HG02642 (cell line): ENCODE measurements at regions not wholly inside any gene's neighbourhood (a gene's known extent, or its start where the extent isn't known, plus 50 kb on each side); places are given as distances from the start of the nearest gene placed in this dataset.

Experiments used
- ATAC-seq: cut with Tn5 transposase; IDR thresholded peaks from one replicate; pipeline ENCODE4 v1.9.1; 2021; ENCODE audit warnings: mild to moderate bottlenecking; ENCODE audit not compliant: unreplicated experiment, poor library complexity

GRCh38 chr5:88405783-88406182 is 137.1 kb upstream of the TMEM161B start:
- ATAC-seq = no peak

- no peak for ATAC-seq
Observed at GRCh38 chr5:88404405-88404804, 135.8 kb upstream of the TMEM161B start.

GRCh38 chr5:88401686-88402085 is 133.0 kb upstream of the TMEM161B start:
- ATAC-seq = no peak

- no peak for ATAC-seq
Observed at GRCh38 chr5:88401228-88401627, 132.6 kb upstream of the TMEM161B start.

- no peak for ATAC-seq
Observed at GRCh38 chr5:88399561-88399960, 130.9 kb upstream of the TMEM161B start.

- no peak for ATAC-seq
Observed at GRCh38 chr5:88398316-88398715, 129.7 kb upstream of the TMEM161B start.

GRCh38 chr5:88396751-88397281 is 128.2 kb upstream of the TMEM161B start:
- no peak for ATAC-seq

- no peak for ATAC-seq
Observed at GRCh38 chr5:88396000-88396535, 127.4 kb upstream of the TMEM161B start.

- no peak for ATAC-seq
Observed at GRCh38 chr5:88395264-88395663, 126.6 kb upstream of the TMEM161B start.

GRCh38 chr5:88394536-88395175 is 126.0 kb upstream of the TMEM161B start:
- no peak for ATAC-seq

- no peak for ATAC-seq
Observed at GRCh38 chr5:88393716-88394535, 125.3 kb upstream of the TMEM161B start.

GRCh38 chr5:88393042-88393441 is 124.4 kb upstream of the TMEM161B start:
- ATAC-seq = no peak

GRCh38 chr5:88391991-88392390 is 123.3 kb upstream of the TMEM161B start:
- ATAC-seq = no peak

- ATAC-seq = no peak
Observed at GRCh38 chr5:88391116-88391515, 122.5 kb upstream of the TMEM161B start.

GRCh38 chr5:88390481-88390880 is 121.8 kb upstream of the TMEM161B start:
- ATAC-seq = no peak

- ATAC-seq = no peak
Observed at GRCh38 chr5:88390096-88390441, 121.4 kb upstream of the TMEM161B start.

- no peak for ATAC-seq
Observed at GRCh38 chr5:88389338-88390095, 120.9 kb upstream of the TMEM161B start.

GRCh38 chr5:88388476-88389337 is 120.1 kb upstream of the TMEM161B start:
- ATAC-seq = no peak

- ATAC-seq = no peak
Observed at GRCh38 chr5:88384886-88385285, 116.2 kb upstream of the TMEM161B start.

GRCh38 chr5:88380332-88380731 is 111.7 kb upstream of the TMEM161B start:
- ATAC-seq = no peak
